SK-N-MC (cell line): ENCODE measurements at regions not wholly inside any gene's neighbourhood (a gene's known extent, or its start where the extent isn't known, plus 50 kb on each side); places are given as distances from the start of the nearest gene placed in this dataset.
A peak's percentile ranks its signal among the peaks of the same experiment; 100 is the strongest.

Experiments used
- EZH2 ChIP-seq: fragments of 200-600 bp; sonication (generic); IDR thresholded peaks from one replicate; pipeline ENCODE4 v1.6.1; 2017; ENCODE audit warnings: antibody characterized with exemption
- POLR2AphosphoS5 ChIP-seq: IDR thresholded peaks from 2 replicates; pipeline ENCODE4 v1.6.1; 2012; ENCODE audit warnings: mild to moderate bottlenecking, low read depth, low read length, borderline replicate concordance

GRCh38 chr4:163701916-163702315, 207.4 kb downstream of the TMA16 start:
- no peak for TF ChIP-seq EZH2
- peak; percentile 38; the same call in 1 of the 2 replicates for TF ChIP-seq POLR2AphosphoS5
